HFFc6 (cell line): ENCODE measurements at regions not wholly inside any gene's neighbourhood (a gene's known extent, or its start where the extent isn't known, plus 50 kb on each side); places are given as distances from the start of the nearest gene placed in this dataset.
A peak's percentile ranks its signal among the peaks of the same experiment; 100 is the strongest.

Experiments used
- DNase-seq: peaks from one replicate; pipeline ENCODE4 v3.0.0-alpha.2; 2018
- H3K27ac Mint-ChIP-seq: 2 replicates; pipeline ENCODE4 v1.8.0; 2020; ENCODE audit warnings: mild to moderate bottlenecking, mixed read lengths
- H3K27me3 Mint-ChIP-seq: 2 replicates; pipeline ENCODE4 v1.8.0; 2021; ENCODE audit warnings: mild to moderate bottlenecking, moderate library complexity, mixed read lengths; ENCODE audit not compliant: insufficient read depth
- H3K36me3 Mint-ChIP-seq: 2 replicates; pipeline ENCODE4 v1.8.0; 2021; ENCODE audit warnings: low read depth, mixed read lengths
- H3K4me1 Mint-ChIP-seq: 2 replicates; pipeline ENCODE4 v1.8.0; 2020; ENCODE audit warnings: low read depth, mixed read lengths
- H3K4me3 Mint-ChIP-seq: 2 replicates; pipeline ENCODE4 v1.8.0; 2020; ENCODE audit warnings: mild to moderate bottlenecking, moderate library complexity, mixed read lengths
- H3K9me3 Mint-ChIP-seq: 2 replicates; pipeline ENCODE4 v1.8.0; 2020; ENCODE audit warnings: mild to moderate bottlenecking, mixed read lengths
- TF ChIP-seq, protein P1 (sequence below): fragments of 200-600 bp; sonication (generic); IDR thresholded peaks from 2 replicates; pipeline ENCODE4 v1.5.0; 2021; ENCODE audit warnings: antibody characterized with exemption, mild to moderate bottlenecking

DNA sequence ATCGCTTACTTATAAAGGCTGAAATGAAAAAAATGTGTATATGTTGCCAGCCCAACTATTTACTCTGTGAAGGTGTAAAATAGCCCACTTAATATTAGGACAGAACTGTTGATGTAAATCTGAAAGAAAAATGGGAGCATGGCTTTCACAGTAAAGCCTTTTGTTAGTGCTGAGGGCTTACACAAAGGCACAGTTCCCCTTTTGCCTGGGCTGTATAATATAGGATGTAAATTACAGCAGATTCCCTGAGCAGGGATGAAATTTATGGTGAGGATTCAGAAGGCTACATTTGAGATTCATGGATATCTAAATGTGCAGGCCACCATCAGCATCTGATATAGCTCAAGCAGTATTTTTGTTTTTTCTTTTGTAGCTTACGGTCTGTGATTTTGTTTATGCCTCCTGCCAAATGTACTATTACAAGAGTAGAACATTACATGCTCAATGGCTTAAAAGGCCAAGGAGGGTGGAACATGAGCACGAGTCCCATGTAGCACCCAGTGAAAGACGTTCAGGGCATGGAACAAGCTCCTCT lies 109.1 kb upstream of the ATP10A start:
- Mint-ChIP-seq H3K36me3 (no peaks in the 10 kb centered on the region), H3K9me3 (no peaks in the 10 kb centered on the region; the same call in 1 of the 2 replicates), H3K27ac (no peak overlapping the region), H3K27me3 (peaks cover 23% of the 10 kb centered on the region), H3K4me3 (no peak overlapping the region), H3K4me1 (peaks cover 7% of the 10 kb centered on the region; the same call in 1 of the 2 replicates)
- no peak for DNase-seq
- TF ChIP-seq, protein P1, sequence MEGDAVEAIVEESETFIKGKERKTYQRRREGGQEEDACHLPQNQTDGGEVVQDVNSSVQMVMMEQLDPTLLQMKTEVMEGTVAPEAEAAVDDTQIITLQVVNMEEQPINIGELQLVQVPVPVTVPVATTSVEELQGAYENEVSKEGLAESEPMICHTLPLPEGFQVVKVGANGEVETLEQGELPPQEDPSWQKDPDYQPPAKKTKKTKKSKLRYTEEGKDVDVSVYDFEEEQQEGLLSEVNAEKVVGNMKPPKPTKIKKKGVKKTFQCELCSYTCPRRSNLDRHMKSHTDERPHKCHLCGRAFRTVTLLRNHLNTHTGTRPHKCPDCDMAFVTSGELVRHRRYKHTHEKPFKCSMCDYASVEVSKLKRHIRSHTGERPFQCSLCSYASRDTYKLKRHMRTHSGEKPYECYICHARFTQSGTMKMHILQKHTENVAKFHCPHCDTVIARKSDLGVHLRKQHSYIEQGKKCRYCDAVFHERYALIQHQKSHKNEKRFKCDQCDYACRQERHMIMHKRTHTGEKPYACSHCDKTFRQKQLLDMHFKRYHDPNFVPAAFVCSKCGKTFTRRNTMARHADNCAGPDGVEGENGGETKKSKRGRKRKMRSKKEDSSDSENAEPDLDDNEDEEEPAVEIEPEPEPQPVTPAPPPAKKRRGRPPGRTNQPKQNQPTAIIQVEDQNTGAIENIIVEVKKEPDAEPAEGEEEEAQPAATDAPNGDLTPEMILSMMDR = no peak

DNA sequence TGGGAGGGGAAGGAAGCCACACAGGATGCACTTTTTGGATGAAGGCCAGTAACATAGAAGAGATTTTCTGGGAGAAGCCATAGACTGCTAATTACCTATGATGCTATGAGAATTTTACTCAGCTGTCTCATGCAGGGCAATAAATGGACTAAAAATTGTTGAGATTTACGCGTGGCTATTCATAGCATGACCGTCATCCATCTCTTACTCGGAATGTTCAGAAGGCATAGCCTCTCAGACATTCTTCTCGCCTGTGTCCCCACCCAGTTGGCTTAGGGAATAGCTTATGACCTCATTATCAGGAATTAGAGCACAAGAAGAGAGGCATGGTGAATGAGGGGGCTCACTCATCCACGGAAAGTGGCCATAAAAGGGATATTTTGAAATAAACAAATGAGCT lies 107.9 kb upstream of the ATP10A start:
- no peak overlapping the region for H3K4me3 Mint-ChIP-seq
- H3K36me3 Mint-ChIP-seq = no peaks in the 10 kb centered on the region
- no peak overlapping the region for H3K27ac Mint-ChIP-seq
- H3K9me3 Mint-ChIP-seq = no peaks in the 10 kb centered on the region; the same call in 1 of the 2 replicates
- peak; percentile 25 for DNase-seq
- peaks cover 16% of the 10 kb centered on the region for H3K27me3 Mint-ChIP-seq
- TF ChIP-seq, protein P1 = no peak
- peaks cover 7% of the 10 kb centered on the region; the same call in 1 of the 2 replicates for H3K4me1 Mint-ChIP-seq

DNA sequence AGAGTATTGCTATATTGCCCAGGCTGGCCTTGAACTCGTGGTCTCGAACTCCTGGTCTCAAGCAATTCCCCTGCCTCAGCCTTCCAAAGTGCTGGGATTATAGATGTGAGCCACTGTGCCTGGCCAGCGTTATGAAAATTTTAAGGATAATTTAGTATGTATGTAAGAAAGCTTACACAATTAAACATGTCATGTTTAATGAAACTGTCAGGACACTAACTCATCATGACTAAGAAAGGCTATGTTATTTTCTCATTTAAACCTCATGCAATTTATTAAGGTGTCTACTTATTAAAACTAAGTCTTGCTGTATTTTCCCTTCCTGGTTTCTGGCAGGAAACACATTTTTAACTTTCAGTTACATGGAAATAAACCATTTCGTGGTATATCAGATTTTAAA lies 106.8 kb upstream of the ATP10A start:
- peaks cover 7% of the 10 kb centered on the region; the same call in 1 of the 2 replicates for H3K4me1 Mint-ChIP-seq
- no peaks in the 10 kb centered on the region; the same call in 1 of the 2 replicates for H3K9me3 Mint-ChIP-seq

DNA sequence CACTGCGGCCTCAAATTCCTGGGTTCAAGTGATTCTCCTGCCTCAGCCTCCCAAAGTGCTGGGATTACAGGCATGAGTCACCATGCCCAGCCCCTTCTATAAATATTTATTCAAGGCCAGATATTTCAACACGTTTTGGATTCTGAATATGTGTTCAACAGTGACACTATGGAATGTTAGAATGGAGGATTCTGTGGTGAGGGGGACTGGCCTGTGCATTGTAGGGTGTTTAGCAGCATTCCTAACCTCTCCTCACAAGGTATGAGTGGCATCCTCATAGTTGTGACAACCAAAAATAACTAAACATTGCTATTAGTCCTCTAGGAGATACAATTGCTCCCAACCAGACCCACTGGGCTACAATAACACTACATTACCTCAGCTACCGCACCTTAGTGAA lies 104.0 kb upstream of the ATP10A start:
- peaks cover 7% of the 10 kb centered on the region; the same call in 1 of the 2 replicates for H3K4me1 Mint-ChIP-seq
- peaks cover 4% of the 10 kb centered on the region; the same call in 1 of the 2 replicates for H3K27me3 Mint-ChIP-seq
- peak; percentile 10 for DNase-seq
- no peak overlapping the region for H3K27ac Mint-ChIP-seq
- no peaks in the 10 kb centered on the region for H3K9me3 Mint-ChIP-seq
- TF ChIP-seq, protein P1 = no peak
- H3K36me3 Mint-ChIP-seq = no peaks in the 10 kb centered on the region
- no peak overlapping the region for H3K4me3 Mint-ChIP-seq

More for the DNA sequence above, 106.8 kb upstream of the ATP10A start:
- TF ChIP-seq, protein P1 = no peak
- Mint-ChIP-seq H3K27me3 (peaks cover 7% of the 10 kb centered on the region), H3K27ac (no peak overlapping the region), H3K36me3 (no peaks in the 10 kb centered on the region), H3K4me3 (no peak overlapping the region)
- DNase-seq = no peak

DNA sequence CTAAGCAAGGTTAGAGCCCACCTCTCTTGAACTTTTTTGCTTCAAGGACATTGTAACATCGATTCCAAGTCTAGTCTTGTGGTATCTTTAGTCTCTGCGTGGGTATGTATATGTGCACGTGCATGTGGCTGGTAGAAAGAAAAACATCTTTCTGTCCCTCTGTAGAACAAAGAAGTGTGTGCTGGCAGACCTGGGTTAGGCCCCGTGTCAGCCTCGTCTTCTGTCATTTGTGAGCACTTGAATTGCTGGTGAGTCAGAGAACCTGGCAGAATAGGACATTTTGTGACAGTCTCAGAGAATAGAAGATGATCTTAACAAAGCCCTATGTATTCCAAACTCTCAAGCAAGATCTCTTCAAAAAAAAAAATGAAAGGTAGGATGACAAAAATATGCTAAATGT lies 102.2 kb upstream of the ATP10A start:
- TF ChIP-seq, protein P1 = no peak
- DNase-seq = no peak
- Mint-ChIP-seq H3K36me3 (no peaks in the 10 kb centered on the region), H3K27ac (no peak overlapping the region), H3K9me3 (no peaks in the 10 kb centered on the region), H3K4me1 (no peaks in the 10 kb centered on the region), H3K27me3 (no peaks in the 10 kb centered on the region; the same call in 1 of the 2 replicates), H3K4me3 (no peak overlapping the region)
